IPS DF 19.7 (cell line): ENCODE measurements at regions not wholly inside any gene's neighbourhood (a gene's known extent, or its start where the extent isn't known, plus 50 kb on each side); places are given as distances from the start of the nearest gene placed in this dataset.

Experiments
- DNase-seq: peaks from one replicate; pipeline ENCODE4 v3.0.0-alpha.2; 2013; ENCODE audit warnings: low read depth, low spot score

DNA sequence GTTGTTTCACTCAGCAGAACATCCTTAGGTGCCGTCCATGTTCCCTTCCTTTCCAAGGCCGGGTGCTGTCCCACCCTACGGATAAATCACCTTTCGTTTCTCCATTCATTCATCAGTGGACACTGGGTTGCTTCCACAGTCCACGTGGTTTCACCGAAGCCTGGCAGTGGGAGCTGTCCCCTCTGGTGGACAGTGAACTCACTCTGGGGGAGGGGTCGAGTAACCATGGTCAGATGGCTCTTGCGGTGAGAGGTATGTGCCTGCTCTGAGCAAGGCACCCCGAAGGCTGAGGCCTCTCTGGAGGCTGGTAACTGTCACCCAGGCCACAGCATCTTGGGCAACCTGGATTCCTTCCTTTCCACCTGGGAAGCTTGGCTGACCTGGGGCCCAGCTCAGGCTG lies 61.5 kb upstream of the TWIST2 start:
- no peak for DNase-seq

DNA sequence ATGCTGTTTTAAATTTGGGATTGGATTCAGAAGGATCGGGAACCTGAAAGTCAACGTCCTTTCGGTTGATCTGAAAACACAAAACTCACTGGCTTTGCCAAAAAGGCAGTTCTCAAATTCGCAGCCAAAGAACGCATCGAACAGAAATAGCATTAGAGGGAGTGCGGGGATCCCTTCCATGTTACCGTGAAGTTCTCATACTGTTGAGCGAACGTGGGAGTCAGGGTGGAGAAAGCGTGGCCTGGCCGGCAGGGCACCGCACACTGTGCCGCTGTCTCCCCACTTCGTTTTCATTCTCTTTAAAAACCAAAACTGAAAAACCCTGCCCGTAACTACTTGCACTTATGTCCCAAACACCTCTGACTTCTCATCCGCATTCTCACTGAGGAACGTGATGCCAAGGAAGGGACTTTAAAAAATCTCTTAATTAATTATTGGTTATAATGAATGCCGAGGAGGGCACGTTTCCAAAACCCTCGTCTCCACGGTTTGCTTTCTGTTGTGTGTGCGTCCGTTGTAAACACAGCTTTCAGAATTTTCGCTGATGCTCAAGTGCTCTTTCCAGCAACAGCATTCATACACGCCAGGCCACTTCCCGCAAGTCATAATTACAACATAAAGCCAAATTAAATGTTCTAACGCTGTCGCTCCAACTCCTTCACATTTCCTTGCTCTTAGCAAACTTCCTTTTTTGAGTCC lies 60.9 kb upstream of the TWIST2 start:
- DNase-seq = no peak

DNA sequence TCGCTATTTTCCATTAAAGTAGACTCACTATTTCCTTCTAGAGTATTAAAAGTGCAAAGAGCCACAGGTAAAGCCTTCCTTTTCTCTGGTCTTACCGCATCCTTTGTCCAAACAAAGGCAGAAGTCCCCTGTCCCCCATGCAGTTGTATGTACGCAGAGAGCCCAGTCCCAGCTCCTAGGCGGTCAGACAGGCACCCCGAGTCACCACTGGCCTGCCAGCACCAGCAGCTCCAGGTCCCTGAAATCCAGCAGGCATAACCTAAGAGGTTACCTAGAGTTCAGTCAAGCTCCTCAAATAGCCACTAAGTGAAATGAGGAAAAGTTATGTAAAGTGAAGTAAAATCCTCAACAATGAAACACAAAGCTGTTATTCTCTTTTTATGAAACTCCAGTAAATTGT lies 60.4 kb upstream of the TWIST2 start:
- no peak for DNase-seq

DNA sequence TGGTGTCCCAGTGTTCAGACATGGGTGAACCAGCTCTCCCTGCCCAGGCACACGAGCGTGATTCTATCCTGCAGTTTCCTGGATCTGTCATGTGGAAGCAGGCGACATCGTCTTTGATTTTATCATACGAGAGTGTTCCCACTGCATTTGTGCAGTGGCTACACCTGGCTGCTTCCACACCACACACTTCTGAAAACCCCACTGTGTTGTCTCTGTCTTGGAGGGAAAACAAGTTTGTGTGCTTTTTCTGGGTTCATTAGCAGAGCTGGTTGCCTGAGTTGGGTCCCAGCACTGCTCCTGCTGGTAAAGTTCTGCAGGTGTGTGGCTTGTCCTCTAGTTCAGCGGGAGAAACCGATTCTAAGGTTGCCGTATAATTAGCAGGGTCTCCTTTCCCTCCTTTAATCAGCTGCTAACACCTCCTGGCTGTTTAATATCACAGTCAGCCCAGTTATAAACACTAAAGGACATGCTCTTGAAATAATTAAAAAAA lies 58.5 kb upstream of the TWIST2 start:
- DNase-seq = no peak

DNA sequence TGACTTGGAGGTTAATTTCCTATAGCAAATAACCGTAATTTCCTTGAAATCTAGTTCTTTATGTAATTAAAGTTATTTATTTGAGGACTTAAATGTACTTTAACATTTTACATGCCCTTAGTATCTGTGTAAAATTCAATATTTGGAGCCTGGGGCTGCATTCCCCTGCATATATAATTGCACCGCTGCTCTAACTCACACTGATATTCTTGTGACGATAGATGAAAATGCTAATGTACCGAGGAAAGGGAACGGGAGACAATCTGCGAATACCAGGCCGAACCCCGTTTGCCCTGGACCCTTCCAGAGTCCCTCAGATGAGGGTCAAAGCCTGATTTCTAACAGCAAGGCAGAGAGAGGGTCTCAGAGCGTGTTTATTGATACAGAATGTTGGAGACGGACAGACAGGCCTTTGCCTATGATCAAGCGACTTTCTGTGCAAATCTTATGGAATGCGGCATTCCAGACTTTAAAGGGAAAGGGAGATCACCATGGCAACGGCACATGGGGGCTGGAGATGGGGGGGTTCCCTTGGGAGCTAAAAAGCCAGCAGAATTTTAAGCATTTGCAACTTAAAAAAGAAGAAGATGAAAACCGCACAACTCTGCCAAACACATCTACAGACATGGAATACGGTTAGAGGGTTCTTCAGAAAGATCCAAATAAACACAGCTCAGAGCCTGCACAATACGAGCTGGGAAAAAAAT lies 57.6 kb upstream of the TWIST2 start:
- DNase-seq = no peak

DNA sequence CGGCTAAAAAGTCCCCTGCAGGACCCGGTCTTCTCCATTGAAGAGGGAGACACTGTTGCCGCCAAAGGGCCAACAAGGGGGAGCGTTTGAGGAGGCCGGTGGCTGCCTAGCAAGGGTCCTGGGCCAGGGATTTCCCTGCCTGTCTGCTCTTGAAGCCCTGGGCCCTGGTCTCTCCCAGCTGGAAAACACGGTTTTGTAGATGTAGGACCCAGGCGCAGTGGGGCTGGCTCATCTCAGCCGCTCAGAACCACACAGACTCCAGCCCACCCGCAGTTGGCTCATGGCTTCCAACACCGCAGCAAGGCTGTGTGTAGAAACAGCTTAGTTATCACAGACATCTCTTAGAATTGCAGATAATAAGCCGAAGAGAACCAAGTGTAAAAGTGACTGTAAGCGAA lies 57.1 kb upstream of the TWIST2 start:
- no peak for DNase-seq

DNA sequence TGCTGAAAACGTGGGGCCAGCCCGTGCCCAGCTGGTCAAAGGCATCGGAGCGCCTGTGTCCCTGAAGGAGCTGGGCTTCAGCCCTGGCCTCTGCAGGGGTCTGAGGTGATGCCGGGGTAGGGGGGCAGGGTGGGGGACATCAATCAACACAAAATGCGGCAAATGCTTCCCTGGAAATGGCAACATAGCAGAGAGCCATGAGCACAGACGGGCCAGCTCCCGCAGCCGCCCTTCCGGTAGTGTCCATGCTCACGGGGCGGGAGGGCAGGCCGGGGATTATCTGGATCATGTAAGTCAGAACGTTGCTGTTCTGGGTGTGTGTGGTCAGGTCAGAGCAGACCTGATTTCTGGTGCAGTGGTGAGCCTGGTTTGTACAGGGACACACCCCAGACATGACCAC lies 56.5 kb upstream of the TWIST2 start:
- DNase-seq = no peak

DNA sequence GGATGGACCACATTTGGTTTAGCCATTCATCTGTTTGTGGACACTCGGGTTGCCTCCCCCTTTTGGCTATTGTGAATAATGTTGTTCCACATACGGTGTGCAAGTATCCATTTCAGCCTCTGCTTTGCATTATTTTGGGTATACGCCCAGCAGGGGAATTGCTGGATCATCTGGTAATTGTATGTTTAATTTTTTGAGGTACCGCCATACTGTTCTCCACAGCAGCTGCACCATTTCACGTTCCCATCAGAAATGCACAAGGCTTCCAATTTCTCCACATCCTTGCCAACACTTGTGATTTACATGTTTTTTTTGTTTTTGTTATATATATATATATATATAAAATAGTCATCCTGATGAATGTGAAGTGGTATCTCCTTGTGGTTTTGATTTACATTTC lies 54.6 kb upstream of the TWIST2 start:
- no peak for DNase-seq

DNA sequence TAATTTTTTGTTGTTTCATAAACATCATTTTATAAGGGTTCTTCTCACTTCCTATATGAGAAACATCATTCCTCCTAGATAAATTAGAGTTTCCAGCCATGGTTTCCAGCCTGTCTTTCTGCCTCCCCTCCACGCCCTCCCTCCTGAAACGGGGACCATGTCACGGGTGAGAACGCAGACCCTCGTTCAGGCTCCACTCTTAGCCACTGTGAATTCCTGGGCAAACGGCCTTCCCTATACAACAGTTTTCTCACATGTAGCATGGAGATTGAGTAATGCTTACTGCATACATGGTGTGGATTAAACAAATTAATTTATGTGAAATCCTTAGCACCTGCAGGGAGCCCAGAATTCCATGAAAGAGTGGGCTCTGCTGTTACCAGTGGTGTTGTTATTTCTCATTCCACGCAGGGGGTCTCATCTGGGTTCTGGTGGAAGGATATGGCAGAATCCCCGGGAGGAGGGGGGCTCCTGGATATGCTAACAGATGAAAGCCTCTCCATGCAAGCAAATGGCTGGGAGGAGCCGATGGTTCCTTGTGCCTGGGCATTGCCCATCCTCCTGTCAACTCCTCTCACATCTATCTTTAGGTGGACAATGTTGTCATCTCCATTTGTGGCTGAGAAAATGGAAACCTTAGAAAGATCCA lies 54.0 kb upstream of the TWIST2 start:
- no peak for DNase-seq

DNA sequence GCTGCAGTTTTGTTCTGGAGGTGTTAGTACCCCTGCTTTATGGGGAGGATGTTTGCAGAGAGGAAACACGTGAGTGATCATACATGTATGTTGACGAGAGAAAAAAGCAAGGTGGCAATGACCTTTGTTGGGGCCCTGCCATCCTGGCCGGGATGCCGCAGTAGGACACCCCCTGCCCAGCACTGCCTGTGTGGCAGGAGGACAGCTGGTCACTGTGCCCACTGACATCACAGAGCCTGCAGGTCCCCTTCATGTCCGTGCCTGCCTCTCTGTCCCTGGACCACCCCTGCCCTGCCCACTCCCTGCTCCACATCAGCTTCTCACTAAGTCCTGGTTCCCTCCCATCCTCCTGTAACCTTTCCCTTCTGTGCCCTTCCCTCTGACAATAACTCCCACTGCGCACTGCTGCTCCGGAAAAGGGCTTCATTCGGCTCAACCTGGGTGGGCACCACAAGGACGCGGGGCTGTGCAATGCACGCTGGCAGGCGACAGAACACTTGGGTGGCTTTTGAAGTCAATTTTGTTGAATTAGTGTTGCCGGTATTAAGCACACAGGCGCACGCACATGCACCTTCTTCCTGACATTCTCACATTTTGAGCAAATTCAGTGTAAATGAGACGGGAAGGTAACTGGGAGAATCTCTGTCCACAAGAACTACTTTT lies 51.5 kb upstream of the TWIST2 start:
- no peak for DNase-seq

DNA sequence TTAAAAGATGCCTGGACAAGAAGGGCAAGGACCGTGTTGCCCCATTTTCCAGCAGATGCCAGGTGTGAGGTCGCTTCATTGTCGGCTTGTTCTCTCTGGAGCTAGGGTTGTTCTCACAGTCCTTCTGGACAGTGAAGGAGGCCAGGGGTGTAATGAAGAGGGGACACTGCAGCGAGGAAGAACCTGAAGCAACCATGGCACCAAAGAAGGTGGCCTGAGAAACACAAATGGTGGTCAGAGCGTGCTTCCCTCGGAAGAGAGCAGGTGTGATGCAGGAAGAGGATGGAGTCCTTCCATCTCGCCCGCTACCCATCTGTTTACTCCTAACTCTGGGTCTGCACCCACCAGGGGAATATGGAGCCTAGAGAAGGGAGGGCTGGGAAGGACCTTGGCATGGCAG lies 50.3 kb upstream of the TWIST2 start:
- no peak for DNase-seq
